Caki2 (cell line): ENCODE measurements at regions not wholly inside any gene's neighbourhood (a gene's known extent, or its start where the extent isn't known, plus 50 kb on each side); places are given as distances from the start of the nearest gene placed in this dataset.

Source experiments
- DNase-seq: peaks from one replicate; pipeline ENCODE4 v3.0.0-alpha.2; 2015; ENCODE audit warnings: low read depth
- in situ Hi-C: cut with HindIII; loops from 2 replicates; pipeline ENCODE4 v1.10.0; 2016; ENCODE audit warnings: low sequenced_read_pairs, low pct_unique_long_range_greater_than_20kb, mixed read lengths

GRCh38 chr15:66832664-66833063 is 130.6 kb downstream of the SMAD6 start:
- in situ Hi-C loops: no loop called here
- no peak for DNase-seq

- DNase-seq: no peak
- in situ Hi-C loops: no loop called here
Measured at GRCh38 chr15:66833371-66833770, 131.3 kb downstream of the SMAD6 start.

DNA sequence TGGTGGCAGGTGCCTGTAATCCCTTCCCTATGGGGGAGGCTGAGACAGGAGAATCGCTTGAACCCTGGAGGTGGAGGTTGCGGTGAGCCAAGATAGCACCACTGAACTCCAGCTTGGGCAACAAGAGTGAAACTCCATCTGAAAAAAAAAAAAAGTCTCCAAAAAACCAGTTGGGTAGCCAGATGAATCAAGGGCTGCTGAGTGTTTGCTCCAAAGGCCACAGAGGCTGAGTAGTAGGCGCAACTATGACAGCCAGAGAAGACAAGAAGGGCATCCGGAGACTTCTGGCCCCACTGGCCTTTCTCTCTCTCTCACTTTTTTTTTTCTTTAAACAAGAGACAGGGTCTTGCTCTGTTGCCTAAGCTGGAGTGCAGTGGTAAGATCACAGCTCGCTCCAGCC is 131.8 kb downstream of the SMAD6 start:
- DNase-seq: no peak
- in situ Hi-C loops: no loop called here

- in situ Hi-C loops: no loop called here
- no peak for DNase-seq
Measured at GRCh38 chr15:66834881-66835878, 133.1 kb downstream of the SMAD6 start.

- DNase-seq: no peak
- in situ Hi-C loops: no loop called here
Measured at GRCh38 chr15:66836231-66837030, 134.4 kb downstream of the SMAD6 start.

GRCh38 chr15:66838202-66838601 is 136.2 kb downstream of the SMAD6 start:
- DNase-seq: no peak
- in situ Hi-C loops: no loop called here

DNA sequence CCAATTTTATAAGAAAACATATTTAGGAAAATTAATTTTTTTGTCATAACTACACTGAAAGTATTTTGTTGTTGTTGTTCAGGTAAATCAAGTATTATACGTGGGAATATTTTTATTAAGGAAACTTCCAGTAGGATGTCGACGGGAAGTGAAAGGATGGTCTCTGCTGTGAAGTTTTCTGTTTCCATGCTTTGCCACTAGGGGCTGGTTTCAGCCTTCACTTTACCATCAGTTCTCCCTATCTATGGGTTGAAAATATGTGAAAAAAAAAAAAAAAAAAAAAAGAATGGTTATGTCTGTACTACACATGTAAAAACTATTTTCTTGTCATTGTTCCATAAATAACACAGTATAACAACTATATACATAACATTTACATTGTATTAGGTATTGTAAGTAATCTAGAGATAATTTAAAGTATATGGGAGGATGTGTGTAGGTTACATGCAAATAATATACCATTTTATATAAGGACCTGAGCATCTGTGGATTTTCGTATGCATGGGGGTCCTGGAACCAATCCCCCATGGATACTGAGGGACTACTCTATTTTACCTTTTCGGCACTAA is 136.7 kb downstream of the SMAD6 start:
- in situ Hi-C loops: no loop called here
- DNase-seq: no peak

DNA sequence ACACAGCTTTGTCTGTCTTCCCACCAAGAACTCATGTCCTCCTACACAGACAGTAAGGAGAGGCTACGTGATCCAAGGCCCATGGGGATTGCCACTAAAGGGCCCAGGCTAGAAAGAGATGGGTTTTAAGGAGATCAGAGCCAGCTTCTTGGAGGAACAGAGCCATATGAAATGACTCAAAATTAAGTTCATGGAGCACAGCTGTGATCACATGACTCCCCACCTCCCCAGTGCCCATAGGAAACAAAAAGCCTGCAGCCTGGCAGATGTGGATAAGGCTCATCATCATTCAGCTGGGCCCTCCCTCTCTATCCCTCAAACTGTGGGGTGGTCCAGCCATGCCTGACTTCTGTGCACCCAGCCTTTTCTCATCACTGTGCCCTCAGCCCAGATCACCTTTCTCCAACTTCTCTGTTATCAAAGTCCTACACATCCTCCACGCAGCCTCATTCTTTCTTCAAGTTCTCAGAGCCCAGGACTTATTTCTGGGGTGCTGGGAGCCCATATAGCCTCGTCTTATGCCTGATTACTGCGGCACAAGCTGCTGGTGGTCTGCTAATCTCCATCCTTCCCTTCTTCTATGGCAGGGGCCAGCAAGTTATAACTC is 137.6 kb downstream of the SMAD6 start:
- in situ Hi-C loops: no loop called here
- DNase-seq: no peak

DNA sequence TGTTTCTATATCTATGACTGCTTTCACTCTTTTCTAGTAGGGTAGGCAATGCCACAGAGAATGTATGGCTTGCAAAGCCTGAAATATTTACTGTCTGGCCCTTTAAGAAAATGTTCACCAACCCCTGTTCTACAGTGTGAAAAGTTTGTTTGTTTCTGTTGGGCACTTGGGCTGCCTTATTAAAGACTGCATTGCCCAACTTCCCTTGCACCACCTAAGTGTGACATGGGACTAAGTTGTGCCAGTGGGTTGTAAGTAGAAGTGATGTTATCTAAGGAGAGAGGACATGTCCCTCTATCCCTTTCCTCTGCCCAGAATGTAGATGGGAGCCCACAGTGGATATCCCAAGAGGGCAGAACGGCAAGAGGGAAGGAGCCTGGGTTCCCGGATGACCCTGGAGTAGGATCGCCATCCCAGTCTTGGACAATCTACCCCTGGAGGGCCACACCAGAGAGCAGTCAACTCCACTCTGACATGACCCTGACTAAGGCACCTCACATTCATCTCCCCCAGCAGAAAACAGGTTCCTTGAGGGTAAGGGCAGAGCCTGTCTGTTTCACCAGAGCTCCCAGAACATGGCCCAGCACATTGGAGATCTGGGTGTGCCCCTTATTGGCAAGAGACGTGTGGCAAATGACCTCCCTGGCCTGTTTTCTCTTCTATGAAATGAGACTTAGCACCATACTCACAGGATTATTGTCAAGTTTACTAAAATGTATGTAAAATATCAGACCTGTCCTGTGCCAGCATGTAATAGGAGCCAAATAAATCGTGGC is 138.8 kb downstream of the SMAD6 start:
- in situ Hi-C loops: no loop called here
- DNase-seq: no peak

- peak; percentile 96 for DNase-seq
- in situ Hi-C loops: no loop called here
Measured at GRCh38 chr15:66841953-66842681, 140.1 kb downstream of the SMAD6 start.

GRCh38 chr15:66842710-66843441 is 140.8 kb downstream of the SMAD6 start:
- DNase-seq: peak; percentile 65
- in situ Hi-C loops: no loop called here

DNA sequence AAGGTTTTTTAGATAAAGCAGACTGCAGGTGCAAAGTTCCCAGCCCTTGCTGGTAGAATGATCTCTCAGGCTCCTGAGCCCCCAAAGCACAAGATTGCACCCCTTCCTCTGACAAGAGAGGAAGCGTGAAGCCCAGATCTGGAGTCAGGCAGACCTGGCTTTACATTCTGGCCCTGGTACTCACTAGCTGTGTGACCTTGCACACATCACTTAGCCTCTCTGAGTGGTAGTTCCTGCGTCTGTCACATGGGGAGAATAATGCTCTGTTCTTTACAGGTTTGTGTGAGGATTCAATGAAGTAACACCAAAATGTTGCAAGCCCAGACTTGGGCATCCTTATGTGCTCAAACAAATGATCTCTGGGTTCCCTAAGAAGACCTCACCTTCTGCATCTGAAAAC is 141.5 kb downstream of the SMAD6 start:
- no peak for DNase-seq
- in situ Hi-C loops: no loop called here

DNA sequence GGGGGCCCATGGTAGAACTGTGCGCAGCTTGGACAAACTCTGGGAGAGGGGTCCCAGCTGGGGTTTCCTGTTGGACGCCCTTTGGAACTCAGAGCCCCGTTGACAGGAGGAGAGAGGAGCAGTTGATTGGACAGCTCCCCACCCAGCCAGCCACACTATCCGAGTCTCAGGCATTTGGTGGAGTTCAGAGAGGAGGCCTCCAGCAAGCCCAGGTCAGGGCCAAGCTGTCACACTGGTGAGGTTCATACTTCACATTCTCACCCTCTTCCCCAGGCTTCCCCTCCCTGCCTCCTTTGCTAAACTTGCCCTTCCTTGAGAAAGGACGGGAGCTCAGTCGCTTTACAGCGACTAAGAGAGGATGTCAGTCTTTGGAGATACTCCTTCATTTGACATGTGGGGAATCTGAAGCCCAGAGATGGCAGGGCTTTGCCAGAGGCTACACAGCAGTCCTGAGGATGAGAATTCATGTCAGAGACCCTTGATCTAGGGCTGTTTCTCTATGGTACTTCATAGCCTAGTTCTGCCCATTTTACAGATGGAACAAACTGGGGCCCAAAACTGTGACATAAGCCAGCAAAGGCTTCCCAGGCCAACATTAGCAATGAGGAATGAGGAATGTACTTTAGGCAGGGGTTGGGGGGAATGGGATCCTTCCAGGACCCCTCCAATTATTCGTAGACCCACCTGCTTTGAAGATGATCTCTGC is 142.2 kb downstream of the SMAD6 start:
- in situ Hi-C loops: no loop called here
- no peak for DNase-seq

- DNase-seq: no peak
- in situ Hi-C loops: loop anchor here (5.0 kb wide), 1 partner anchor 52 kb away; no protein-coding TSS in a partner anchor
Measured at GRCh38 chr15:66844747-66845145, 142.7 kb downstream of the SMAD6 start.

- no peak for DNase-seq
- in situ Hi-C loops: loop anchor here (5.0 kb wide), 1 partner anchor 53 kb away; no protein-coding TSS in a partner anchor
Measured at GRCh38 chr15:66845266-66845785, 143.3 kb downstream of the SMAD6 start.

DNA sequence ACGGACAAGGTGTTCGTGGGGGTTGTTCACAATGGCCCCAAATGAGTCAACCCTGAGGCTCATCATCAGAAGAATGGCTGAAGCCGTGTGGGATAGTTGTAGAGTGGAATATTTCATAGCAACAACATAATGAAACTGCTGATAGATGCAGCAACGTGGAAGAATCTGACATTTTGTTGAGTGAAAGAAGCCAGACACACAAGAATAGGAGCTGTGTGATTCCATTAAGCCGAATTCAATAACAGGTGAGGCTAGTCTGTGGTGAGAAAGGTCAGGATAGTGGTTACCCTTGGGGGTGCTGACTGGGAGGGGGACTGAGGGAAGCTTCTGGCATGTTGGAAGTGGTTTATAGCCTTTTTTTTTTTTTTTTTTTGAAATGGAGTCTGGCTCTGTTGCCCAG is 144.0 kb downstream of the SMAD6 start:
- DNase-seq: no peak
- in situ Hi-C loops: loop anchor here (5.0 kb wide), 1 partner anchor 54 kb away; no protein-coding TSS in a partner anchor
